ENCODE measurements at regions not wholly inside any gene's neighbourhood (a gene's known extent, or its start where the extent isn't known, plus 50 kb on each side); places are given as distances from the start of the nearest gene placed in this dataset.

DNA sequence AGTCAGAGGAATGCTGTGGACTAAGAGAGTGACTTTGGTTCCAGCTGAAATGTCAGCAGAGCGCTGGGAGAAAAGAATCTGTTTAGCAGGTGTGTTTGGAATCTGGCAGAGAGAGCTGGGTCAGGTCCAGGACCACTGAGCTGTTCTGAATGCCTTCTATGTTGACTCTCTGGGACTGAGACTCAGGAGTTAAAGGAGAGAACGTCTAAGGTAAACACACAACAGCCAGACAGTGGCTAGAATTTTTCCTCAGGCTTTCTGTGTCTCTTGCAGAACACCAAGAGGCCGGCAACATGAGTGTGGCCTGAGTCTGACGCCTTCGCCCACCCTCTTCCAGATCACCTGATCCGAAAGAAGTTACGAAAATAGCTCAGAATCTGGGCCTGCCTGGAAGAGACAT lies 107.2 kb upstream of the ZNF462 start (continued):
- TF ChIP-seq, protein P1, sequence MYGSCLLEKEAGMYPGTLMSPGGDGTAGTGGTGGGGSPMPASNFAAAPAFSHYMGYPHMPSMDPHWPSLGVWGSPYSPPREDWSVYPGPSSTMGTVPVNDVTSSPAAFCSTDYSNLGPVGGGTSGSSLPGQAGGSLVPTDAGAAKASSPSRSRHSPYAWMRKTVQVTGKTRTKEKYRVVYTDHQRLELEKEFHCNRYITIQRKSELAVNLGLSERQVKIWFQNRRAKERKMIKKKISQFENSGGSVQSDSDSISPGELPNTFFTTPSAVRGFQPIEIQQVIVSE (CRISPR knock-in tag; IDR thresholded peaks at IDR 0.05; ENCODE audit: borderline replicate concordance): no peak
- TF ChIP-seq CREB1 (CRISPR knock-in tag; IDR thresholded peaks at IDR 0.05) (no peak), GRHL2 (CRISPR knock-in tag; IDR thresholded peaks at IDR 0.05; ENCODE audit: insufficient replicate concordance, severe bottlenecking) (no peak)
- TF ChIP-seq, protein P2, sequence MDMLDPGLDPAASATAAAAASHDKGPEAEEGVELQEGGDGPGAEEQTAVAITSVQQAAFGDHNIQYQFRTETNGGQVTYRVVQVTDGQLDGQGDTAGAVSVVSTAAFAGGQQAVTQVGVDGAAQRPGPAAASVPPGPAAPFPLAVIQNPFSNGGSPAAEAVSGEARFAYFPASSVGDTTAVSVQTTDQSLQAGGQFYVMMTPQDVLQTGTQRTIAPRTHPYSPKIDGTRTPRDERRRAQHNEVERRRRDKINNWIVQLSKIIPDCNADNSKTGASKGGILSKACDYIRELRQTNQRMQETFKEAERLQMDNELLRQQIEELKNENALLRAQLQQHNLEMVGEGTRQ (CRISPR knock-in tag; IDR thresholded peaks at IDR 0.05): no peak
- TF ChIP-seq, protein P3, sequence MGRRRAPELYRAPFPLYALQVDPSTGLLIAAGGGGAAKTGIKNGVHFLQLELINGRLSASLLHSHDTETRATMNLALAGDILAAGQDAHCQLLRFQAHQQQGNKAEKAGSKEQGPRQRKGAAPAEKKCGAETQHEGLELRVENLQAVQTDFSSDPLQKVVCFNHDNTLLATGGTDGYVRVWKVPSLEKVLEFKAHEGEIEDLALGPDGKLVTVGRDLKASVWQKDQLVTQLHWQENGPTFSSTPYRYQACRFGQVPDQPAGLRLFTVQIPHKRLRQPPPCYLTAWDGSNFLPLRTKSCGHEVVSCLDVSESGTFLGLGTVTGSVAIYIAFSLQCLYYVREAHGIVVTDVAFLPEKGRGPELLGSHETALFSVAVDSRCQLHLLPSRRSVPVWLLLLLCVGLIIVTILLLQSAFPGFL (CRISPR knock-in tag; IDR thresholded peaks at IDR 0.05; ENCODE audit: borderline replicate concordance): no peak

DNA sequence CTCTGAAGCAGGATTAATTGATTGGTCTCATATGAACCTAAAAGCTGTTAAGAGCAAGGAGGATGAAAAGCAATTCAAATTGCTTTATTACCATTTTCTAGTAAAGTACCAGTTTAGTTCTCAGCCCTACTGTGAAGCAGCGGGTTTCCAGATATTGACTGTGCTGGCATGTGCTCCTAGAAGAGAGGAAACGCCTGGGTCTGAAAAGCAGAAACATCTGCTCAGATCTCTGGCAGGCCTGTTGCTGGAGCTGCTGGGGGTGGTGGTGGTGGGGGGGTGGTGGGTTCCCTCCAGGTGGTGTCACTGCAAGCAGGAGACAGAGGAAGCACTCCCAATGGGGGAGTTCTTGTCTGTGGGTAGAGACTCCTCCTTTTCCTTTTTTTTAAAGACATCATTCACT lies 105.5 kb upstream of the ZNF462 start:
- H3K4me1 Mint-ChIP-seq: peaks cover 57% of the 10 kb centered on the region
- DNase-seq (ENCODE audit: low spot score): no peak
- ChIA-PET CTCF (no interaction called here), POLR2A (no interaction called here)
- no peaks in the 10 kb centered on the region for H3K9me3 Mint-ChIP-seq
- H3K4me3 Mint-ChIP-seq: no peak overlapping the region
- TF ChIP-seq, protein P4, sequence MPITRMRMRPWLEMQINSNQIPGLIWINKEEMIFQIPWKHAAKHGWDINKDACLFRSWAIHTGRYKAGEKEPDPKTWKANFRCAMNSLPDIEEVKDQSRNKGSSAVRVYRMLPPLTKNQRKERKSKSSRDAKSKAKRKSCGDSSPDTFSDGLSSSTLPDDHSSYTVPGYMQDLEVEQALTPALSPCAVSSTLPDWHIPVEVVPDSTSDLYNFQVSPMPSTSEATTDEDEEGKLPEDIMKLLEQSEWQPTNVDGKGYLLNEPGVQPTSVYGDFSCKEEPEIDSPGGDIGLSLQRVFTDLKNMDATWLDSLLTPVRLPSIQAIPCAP (CRISPR knock-in tag; IDR thresholded peaks at IDR 0.05): no peak
- TF ChIP-seq, protein P5, sequence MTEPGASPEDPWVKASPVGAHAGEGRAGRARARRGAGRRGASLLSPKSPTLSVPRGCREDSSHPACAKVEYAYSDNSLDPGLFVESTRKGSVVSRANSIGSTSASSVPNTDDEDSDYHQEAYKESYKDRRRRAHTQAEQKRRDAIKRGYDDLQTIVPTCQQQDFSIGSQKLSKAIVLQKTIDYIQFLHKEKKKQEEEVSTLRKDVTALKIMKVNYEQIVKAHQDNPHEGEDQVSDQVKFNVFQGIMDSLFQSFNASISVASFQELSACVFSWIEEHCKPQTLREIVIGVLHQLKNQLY (CRISPR knock-in tag; IDR thresholded peaks at IDR 0.05): no peak
- TF ChIP-seq, protein P6, sequence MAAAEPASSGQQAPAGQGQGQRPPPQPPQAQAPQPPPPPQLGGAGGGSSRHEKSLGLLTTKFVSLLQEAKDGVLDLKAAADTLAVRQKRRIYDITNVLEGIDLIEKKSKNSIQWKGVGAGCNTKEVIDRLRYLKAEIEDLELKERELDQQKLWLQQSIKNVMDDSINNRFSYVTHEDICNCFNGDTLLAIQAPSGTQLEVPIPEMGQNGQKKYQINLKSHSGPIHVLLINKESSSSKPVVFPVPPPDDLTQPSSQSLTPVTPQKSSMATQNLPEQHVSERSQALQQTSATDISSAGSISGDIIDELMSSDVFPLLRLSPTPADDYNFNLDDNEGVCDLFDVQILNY (CRISPR knock-in tag; IDR thresholded peaks at IDR 0.05): no peak
- TF ChIP-seq ZNF317 (CRISPR knock-in tag; IDR thresholded peaks at IDR 0.05; ENCODE audit: borderline replicate concordance, low read depth): no peak
- no peak for TF ChIP-seq ETV6 (CRISPR knock-in tag; IDR thresholded peaks at IDR 0.05)
- no peak for TF ChIP-seq CREM (CRISPR knock-in tag; IDR thresholded peaks at IDR 0.05)
- no peaks in the 10 kb centered on the region for H3K36me3 Mint-ChIP-seq
- H3K27ac Mint-ChIP-seq: no peak overlapping the region
- no peaks in the 10 kb centered on the region; the same call in 1 of the 2 replicates for H3K27me3 Mint-ChIP-seq (ENCODE audit: low read depth)
- ATAC-seq: peak; percentile 41

DNA sequence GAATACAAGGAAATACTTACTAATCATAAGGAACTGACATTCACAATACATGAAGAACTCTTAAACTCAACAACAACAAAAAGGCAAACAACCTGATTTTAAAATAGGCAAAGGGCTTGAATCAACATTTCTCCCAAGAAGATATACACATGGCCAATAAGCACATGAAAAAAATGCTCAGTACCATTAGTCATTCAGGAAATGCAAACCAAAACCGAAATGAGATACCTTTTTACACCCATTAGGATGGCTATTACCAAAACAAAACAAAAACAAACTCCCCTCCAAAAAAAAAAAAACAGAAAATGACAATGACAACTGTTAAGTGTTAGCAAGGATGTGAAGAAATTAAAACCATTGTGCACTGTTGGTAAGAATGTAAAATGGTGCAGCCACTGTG lies 104.1 kb upstream of the ZNF462 start:
- ATAC-seq (no peak), DNase-seq (ENCODE audit: low spot score) (no peak)
- no peaks in the 10 kb centered on the region; the same call in 1 of the 2 replicates for H3K27me3 Mint-ChIP-seq (ENCODE audit: low read depth)
- no peaks in the 10 kb centered on the region for H3K36me3 Mint-ChIP-seq
- H3K27ac Mint-ChIP-seq: no peak overlapping the region
- H3K4me1 Mint-ChIP-seq: peaks cover 46% of the 10 kb centered on the region
- ChIA-PET CTCF (no interaction called here), POLR2A (no interaction called here)
- TF ChIP-seq NFE2L1 (CRISPR knock-in tag; IDR thresholded peaks at IDR 0.05): no peak
- no peak for TF ChIP-seq ZNF423 (CRISPR knock-in tag; IDR thresholded peaks at IDR 0.05)
- no peak for TF ChIP-seq ZNF138 (CRISPR knock-in tag; conservative IDR thresholded peaks at IDR 0.05)
- TF ChIP-seq, protein P1 (CRISPR knock-in tag; IDR thresholded peaks at IDR 0.05; ENCODE audit: borderline replicate concordance): no peak
- TF ChIP-seq CREB1 (CRISPR knock-in tag; IDR thresholded peaks at IDR 0.05): no peak
- no peak overlapping the region for H3K4me3 Mint-ChIP-seq
- H3K9me3 Mint-ChIP-seq: peaks cover 5% of the 10 kb centered on the region; the same call in 1 of the 2 replicates

DNA sequence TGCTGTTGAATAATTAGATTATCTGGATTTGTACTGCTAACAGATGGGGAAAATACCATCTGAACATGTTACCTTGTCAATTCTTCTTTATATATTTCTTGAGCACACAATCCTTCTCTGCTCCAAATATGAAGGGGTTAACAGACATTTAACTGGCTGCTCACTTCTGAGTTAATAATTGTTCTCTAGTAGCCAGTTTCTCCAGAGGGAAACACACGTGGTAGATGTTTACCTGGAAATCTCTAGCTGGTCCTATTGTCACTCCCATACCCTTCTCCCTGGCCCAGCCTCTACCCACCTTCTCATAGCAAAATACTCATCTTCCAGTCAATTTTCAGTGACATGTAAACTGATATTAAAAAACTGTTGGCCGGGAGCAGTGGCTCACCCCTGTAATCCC lies 101.5 kb upstream of the ZNF462 start:
- no peak for ATAC-seq
- H3K4me1 Mint-ChIP-seq: peaks cover 36% of the 10 kb centered on the region
- H3K9me3 Mint-ChIP-seq: peaks cover 7% of the 10 kb centered on the region; the same call in 1 of the 2 replicates
- no peak overlapping the region for H3K27ac Mint-ChIP-seq
- CTCF ChIA-PET: no interaction called here
- DNase-seq (ENCODE audit: low spot score): no peak
- H3K4me3 Mint-ChIP-seq: no peak overlapping the region
- H3K27me3 Mint-ChIP-seq (ENCODE audit: low read depth): no peaks in the 10 kb centered on the region
- POLR2A ChIA-PET: no interaction called here
- no peaks in the 10 kb centered on the region for H3K36me3 Mint-ChIP-seq
- TF ChIP-seq SMAD4 (CRISPR knock-in tag; IDR thresholded peaks at IDR 0.05) (no peak), ZBTB21 (CRISPR knock-in tag; IDR thresholded peaks at IDR 0.05; ENCODE audit: borderline replicate concordance) (no peak), NR3C1 (CRISPR knock-in tag; conservative IDR thresholded peaks at IDR 0.05; ENCODE audit: low read depth) (no peak), ETV6 (CRISPR knock-in tag; IDR thresholded peaks at IDR 0.05) (no peak), EMX1 (CRISPR knock-in tag; IDR thresholded peaks at IDR 0.05) (no peak), NR1H2 (CRISPR knock-in tag; IDR thresholded peaks at IDR 0.05) (no peak)
- TF ChIP-seq, protein P7, sequence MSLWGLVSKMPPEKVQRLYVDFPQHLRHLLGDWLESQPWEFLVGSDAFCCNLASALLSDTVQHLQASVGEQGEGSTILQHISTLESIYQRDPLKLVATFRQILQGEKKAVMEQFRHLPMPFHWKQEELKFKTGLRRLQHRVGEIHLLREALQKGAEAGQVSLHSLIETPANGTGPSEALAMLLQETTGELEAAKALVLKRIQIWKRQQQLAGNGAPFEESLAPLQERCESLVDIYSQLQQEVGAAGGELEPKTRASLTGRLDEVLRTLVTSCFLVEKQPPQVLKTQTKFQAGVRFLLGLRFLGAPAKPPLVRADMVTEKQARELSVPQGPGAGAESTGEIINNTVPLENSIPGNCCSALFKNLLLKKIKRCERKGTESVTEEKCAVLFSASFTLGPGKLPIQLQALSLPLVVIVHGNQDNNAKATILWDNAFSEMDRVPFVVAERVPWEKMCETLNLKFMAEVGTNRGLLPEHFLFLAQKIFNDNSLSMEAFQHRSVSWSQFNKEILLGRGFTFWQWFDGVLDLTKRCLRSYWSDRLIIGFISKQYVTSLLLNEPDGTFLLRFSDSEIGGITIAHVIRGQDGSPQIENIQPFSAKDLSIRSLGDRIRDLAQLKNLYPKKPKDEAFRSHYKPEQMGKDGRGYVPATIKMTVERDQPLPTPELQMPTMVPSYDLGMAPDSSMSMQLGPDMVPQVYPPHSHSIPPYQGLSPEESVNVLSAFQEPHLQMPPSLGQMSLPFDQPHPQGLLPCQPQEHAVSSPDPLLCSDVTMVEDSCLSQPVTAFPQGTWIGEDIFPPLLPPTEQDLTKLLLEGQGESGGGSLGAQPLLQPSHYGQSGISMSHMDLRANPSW (CRISPR knock-in tag; conservative IDR thresholded peaks at IDR 0.05; ENCODE audit: low read depth): no peak
- TF ChIP-seq, protein P8, sequence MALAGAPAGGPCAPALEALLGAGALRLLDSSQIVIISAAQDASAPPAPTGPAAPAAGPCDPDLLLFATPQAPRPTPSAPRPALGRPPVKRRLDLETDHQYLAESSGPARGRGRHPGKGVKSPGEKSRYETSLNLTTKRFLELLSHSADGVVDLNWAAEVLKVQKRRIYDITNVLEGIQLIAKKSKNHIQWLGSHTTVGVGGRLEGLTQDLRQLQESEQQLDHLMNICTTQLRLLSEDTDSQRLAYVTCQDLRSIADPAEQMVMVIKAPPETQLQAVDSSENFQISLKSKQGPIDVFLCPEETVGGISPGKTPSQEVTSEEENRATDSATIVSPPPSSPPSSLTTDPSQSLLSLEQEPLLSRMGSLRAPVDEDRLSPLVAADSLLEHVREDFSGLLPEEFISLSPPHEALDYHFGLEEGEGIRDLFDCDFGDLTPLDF (CRISPR knock-in tag; IDR thresholded peaks at IDR 0.05): no peak

All from WTC11 (cell line).